GM19395 (cell line): ENCODE measurements at regions not wholly inside any gene's neighbourhood (a gene's known extent, or its start where the extent isn't known, plus 50 kb on each side); places are given as distances from the start of the nearest gene placed in this dataset.
"Not testable (repeated sequence)": the region's sequence is repeated elsewhere in the genome, so short reads cannot be mapped to it uniquely, and the experiment has no call there.

Experiments
- ATAC-seq: cut with Tn5 transposase; IDR thresholded peaks from one replicate; pipeline ENCODE4 v1.9.1; 2021; ENCODE audit warnings: mild to moderate bottlenecking, moderate library complexity; ENCODE audit not compliant: unreplicated experiment

GRCh38 chrX:43188296-43188695, 410.3 kb upstream of the PPP1R2C start:
- ATAC-seq, result no peak

GRCh38 chrX:43211570-43211969, 433.6 kb upstream of the PPP1R2C start:
- ATAC-seq, result no peak

- no peak for ATAC-seq
Observed at GRCh38 chrX:43218198-43218597, 437.9 kb upstream of the MAOA start.

- no peak for ATAC-seq
Observed at GRCh38 chrX:43224496-43224895, 431.6 kb upstream of the MAOA start.

- no peak for ATAC-seq
Observed at GRCh38 chrX:43225626-43226328, 430.3 kb upstream of the MAOA start.

- ATAC-seq, result no peak
Observed at GRCh38 chrX:43238461-43238945, 417.6 kb upstream of the MAOA start.

- no peak for ATAC-seq
Observed at GRCh38 chrX:43239356-43239755, 416.7 kb upstream of the MAOA start.

GRCh38 chrX:43255596-43255995, 400.5 kb upstream of the MAOA start:
- ATAC-seq, result no peak

GRCh38 chrX:43266487-43266886, 389.6 kb upstream of the MAOA start:
- ATAC-seq, result no peak

GRCh38 chrX:43267652-43268051, 388.4 kb upstream of the MAOA start:
- ATAC-seq, result no peak

GRCh38 chrX:43269201-43269600, 386.9 kb upstream of the MAOA start:
- ATAC-seq, result no peak

- no peak for ATAC-seq
Observed at GRCh38 chrX:43277879-43278278, 378.2 kb upstream of the MAOA start.

- ATAC-seq, result no peak
Observed at GRCh38 chrX:43278440-43278839, 377.7 kb upstream of the MAOA start.

- no peak for ATAC-seq
Observed at GRCh38 chrX:43279341-43279808, 376.7 kb upstream of the MAOA start.

GRCh38 chrX:43283187-43283586, 372.9 kb upstream of the MAOA start:
- ATAC-seq, result no peak

- not testable (repeated sequence) for ATAC-seq
Observed at GRCh38 chrX:43311625-43312024, 344.5 kb upstream of the MAOA start.

- ATAC-seq, result no peak
Observed at GRCh38 chrX:43313035-43313434, 343.1 kb upstream of the MAOA start.

- no peak for ATAC-seq
Observed at GRCh38 chrX:43314525-43314924, 341.6 kb upstream of the MAOA start.

- no peak for ATAC-seq
Observed at GRCh38 chrX:43315622-43316021, 340.5 kb upstream of the MAOA start.

GRCh38 chrX:43316146-43316545, 340.0 kb upstream of the MAOA start:
- ATAC-seq, result no peak

- no peak for ATAC-seq
Observed at GRCh38 chrX:43317378-43317777, 338.7 kb upstream of the MAOA start.

- ATAC-seq, result no peak
Observed at GRCh38 chrX:43328358-43328946, 327.6 kb upstream of the MAOA start.

- ATAC-seq, result no peak
Observed at GRCh38 chrX:43333543-43333942, 322.6 kb upstream of the MAOA start.
